Karpas-422 (cell line): ENCODE measurements at regions not wholly inside any gene's neighbourhood (a gene's known extent, or its start where the extent isn't known, plus 50 kb on each side); places are given as distances from the start of the nearest gene placed in this dataset.

Experiments used
- DNase-seq: peaks from one replicate; pipeline ENCODE4 v3.0.0-alpha.2; 2015
- H2AFZ ChIP-seq: fragments of 200-600 bp; sonication (generic); 2 replicates; pipeline ENCODE4 v1.6.1; 2014; ENCODE audit warnings: antibody characterized with exemption, low read length, mixed read lengths
- H3K27ac ChIP-seq: fragments of 200-600 bp; sonication (generic); 2 replicates; pipeline ENCODE4 v1.5.1; 2014; ENCODE audit warnings: mild to moderate bottlenecking, low read length, moderate library complexity
- H3K27me3 ChIP-seq: fragments of 200-600 bp; sonication (generic); 2 replicates; pipeline ENCODE4 v1.6.1; 2014; ENCODE audit warnings: low read length, mixed read lengths
- H3K36me3 ChIP-seq: fragments of 200-600 bp; sonication (generic); 2 replicates; pipeline ENCODE4 v1.6.1; 2014; ENCODE audit warnings: low read length, mixed read lengths; ENCODE audit not compliant: insufficient read depth
- H3K4me1 ChIP-seq: fragments of 200-600 bp; sonication (generic); 2 replicates; pipeline ENCODE4 v1.6.1; 2014; ENCODE audit warnings: mild to moderate bottlenecking, low read length, mixed read lengths
- H3K4me2 ChIP-seq: fragments of 200-600 bp; sonication (generic); 2 replicates; pipeline ENCODE4 v1.6.1; 2014; ENCODE audit warnings: low read length, low read depth, mild to moderate bottlenecking; ENCODE audit not compliant: poor library complexity, severe bottlenecking
- H3K4me3 ChIP-seq: fragments of 200-600 bp; sonication (generic); 2 replicates; pipeline ENCODE4 v1.5.1; 2014; ENCODE audit warnings: mild to moderate bottlenecking, antibody characterized with exemption, low read length, mixed read lengths
- H3K79me2 ChIP-seq: fragments of 200-600 bp; sonication (generic); 2 replicates; pipeline ENCODE4 v1.6.1; 2014; ENCODE audit warnings: mild to moderate bottlenecking, low read length, mixed read lengths
- H3K9ac ChIP-seq: fragments of 200-600 bp; sonication (generic); 2 replicates; pipeline ENCODE4 v1.6.0; 2014; ENCODE audit warnings: low read length
- H3K9me2 ChIP-seq: fragments of 200-600 bp; sonication (generic), shearing (Covaris generic); replicated peaks from 2 replicates; pipeline ENCODE4 v1.6.0; 2014; ENCODE audit warnings: mild to moderate bottlenecking, low read length, moderate library complexity; ENCODE audit not compliant: insufficient read depth
- H3K9me3 ChIP-seq: fragments of 300-700, 200-600 bp; sonication (generic); 2 replicates; pipeline ENCODE4 v1.6.1; 2014; ENCODE audit warnings: low read length, mixed read lengths
- H4K20me1 ChIP-seq: fragments of 200-600 bp; sonication (generic); 2 replicates; pipeline ENCODE4 v1.6.1; 2014; ENCODE audit warnings: mild to moderate bottlenecking, antibody characterized with exemption, low read length, low read depth; ENCODE audit not compliant: insufficient read depth

DNA sequence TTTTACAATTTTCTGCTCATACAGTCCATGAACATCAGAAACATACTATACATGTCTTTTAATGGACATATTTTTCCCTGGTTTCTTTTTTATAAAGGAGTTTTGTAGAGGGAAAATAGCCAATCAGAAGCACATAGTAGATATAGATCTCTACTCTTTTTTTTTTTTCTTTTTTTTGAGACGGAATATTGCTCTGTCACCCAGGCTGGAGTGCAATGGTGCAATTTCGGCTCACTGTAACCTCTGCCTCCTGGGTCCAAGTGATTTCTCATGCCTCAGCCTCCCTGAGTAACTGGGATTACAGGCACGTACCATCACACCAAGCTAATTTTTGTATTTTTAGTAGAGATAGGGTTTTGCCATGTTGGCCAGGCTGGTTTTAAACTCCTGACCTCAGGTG is 83.2 kb upstream of the MGAT5 start:
- Histone ChIP-seq H3K27me3 (no peaks in the 10 kb centered on the region), H3K4me3 (no peak overlapping the region), H4K20me1 (peaks cover 86% of the 10 kb centered on the region), H3K9me2 (no peaks in the 10 kb centered on the region), H3K4me2 (no peak overlapping the region), H3K9ac (no peak overlapping the region), H3K79me2 (no peaks in the 10 kb centered on the region), H3K4me1 (no peaks in the 10 kb centered on the region), H2AFZ (no peak overlapping the region), H3K36me3 (no peaks in the 10 kb centered on the region), H3K27ac (no peak overlapping the region), H3K9me3 (no peaks in the 10 kb centered on the region)
- no peak for DNase-seq

DNA sequence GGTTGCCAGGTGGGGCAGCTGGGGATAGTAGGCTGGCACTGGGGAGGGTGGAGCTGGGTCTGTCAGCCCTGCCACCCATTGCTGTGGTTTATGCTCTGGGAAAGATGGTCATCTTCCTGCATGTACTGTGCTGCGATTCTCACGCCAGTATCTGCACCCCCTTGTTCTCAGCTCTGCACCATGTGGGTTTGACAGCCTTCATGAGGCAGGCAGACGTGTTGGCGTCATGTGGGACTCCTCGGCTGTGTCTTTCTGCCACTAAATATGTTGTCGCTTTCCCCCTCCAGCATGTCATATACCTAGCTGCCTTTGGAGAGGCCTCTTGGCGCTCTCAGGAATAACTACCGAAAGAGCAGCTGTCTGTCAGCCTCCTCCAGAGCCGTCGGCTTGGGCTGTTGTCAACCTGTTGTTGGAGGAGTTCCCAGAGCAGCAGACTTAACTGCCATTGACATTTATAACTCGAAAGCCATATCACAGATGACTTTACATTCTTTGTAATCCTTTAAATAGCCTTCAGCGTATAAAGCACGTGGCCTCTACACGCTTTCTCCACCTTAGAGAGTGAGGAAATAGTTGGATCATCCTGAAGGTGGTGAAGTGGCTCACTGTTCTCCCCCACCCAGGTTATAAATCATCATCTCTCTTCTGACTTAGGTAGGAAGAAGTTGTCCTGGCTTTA is 80.4 kb upstream of the MGAT5 start:
- Histone ChIP-seq H4K20me1 (peaks cover 84% of the 10 kb centered on the region), H3K36me3 (no peaks in the 10 kb centered on the region), H3K4me1 (no peaks in the 10 kb centered on the region), H3K27me3 (no peaks in the 10 kb centered on the region), H2AFZ (no peak overlapping the region), H3K4me2 (no peak overlapping the region), H3K27ac (no peak overlapping the region), H3K79me2 (no peaks in the 10 kb centered on the region), H3K4me3 (no peak overlapping the region), H3K9me3 (no peaks in the 10 kb centered on the region), H3K9ac (no peak overlapping the region), H3K9me2 (no peaks in the 10 kb centered on the region)
- no peak for DNase-seq

DNA sequence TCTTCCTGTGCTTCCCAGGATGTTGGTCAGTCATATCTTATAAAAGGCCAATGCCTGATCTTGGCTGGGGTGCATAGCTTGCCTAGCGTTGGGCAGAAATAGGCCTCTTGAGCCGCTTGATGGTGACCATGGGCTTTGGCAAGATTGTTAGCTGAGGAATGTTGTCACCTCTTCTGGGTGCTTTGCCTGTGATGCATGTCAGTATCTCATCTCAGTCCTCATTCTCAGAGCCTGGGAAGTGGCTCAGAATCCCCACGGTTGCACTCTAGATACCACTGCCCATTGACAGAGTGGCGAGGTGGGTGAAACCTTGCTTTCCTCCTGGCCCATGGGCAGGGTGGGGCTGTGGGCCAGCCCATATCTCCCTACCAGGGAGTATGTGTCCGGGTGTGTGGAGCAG is 79.2 kb upstream of the MGAT5 start:
- Histone ChIP-seq H3K27ac (no peak overlapping the region), H3K9ac (no peak overlapping the region), H3K9me3 (no peaks in the 10 kb centered on the region), H3K9me2 (no peaks in the 10 kb centered on the region), H3K36me3 (no peaks in the 10 kb centered on the region), H3K4me1 (no peaks in the 10 kb centered on the region), H3K4me2 (no peak overlapping the region), H3K27me3 (no peaks in the 10 kb centered on the region), H3K79me2 (no peaks in the 10 kb centered on the region), H2AFZ (no peak overlapping the region), H4K20me1 (peaks cover 79% of the 10 kb centered on the region), H3K4me3 (no peak overlapping the region)
- no peak for DNase-seq

DNA sequence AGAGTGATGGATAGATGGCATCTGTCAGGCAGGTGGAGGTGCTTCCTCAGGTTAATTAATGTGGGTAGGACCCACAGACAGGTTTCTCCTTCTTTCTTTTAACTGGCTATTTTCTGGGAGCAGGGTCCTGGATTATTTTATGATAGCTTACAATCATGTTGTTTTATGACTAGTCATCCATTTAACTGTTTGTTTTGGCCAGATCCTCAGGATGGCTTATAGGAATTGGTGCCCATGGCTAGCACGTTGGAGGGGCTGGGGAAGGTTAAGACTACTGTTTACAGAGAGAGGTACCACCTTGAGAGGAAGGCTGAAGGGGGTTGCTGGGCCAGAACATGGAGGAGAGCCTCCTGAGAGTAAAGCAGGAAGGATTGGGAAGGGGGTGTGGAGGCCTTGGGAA is 78.0 kb upstream of the MGAT5 start:
- H3K4me2 ChIP-seq, result no peak overlapping the region
- H4K20me1 ChIP-seq, result peaks cover 69% of the 10 kb centered on the region
- no peaks in the 10 kb centered on the region for H3K9me3 ChIP-seq
- H3K9me2 ChIP-seq, result no peaks in the 10 kb centered on the region
- no peak overlapping the region for H3K27ac ChIP-seq
- no peak for DNase-seq
- H2AFZ ChIP-seq, result no peak overlapping the region
- no peaks in the 10 kb centered on the region for H3K36me3 ChIP-seq
- no peaks in the 10 kb centered on the region for H3K4me1 ChIP-seq
- H3K79me2 ChIP-seq, result no peaks in the 10 kb centered on the region
- H3K4me3 ChIP-seq, result no peak overlapping the region
- H3K27me3 ChIP-seq, result no peaks in the 10 kb centered on the region
- no peak overlapping the region for H3K9ac ChIP-seq

DNA sequence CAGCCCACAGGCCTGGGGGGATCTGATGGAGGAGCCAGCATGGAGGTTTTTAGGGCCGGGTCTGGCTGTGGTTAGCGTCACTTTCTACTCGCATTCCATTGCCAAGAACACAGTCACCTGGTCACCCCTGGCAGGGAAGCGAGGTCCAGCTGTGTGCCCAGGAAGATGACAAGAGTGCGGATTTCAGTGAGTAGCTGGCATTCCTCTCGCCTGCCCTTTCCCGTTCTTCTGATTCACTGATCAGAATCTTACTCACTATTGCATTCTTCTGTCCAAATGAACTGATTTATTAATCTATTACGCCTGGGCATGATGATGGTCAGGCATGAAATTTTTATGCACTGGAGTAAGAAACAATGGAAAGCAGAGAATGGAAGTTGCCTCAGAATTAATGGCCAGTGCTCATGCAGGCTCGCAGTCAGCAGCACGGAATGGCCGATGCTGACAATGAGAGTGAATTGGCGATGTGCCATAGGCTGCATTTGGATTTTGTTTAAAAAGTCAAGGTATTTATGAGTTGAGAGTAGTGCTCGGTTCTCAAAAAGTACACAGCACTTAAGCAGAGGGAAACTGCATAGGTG is 76.4 kb upstream of the MGAT5 start:
- Histone ChIP-seq H3K4me1 (no peaks in the 10 kb centered on the region), H2AFZ (no peak overlapping the region), H3K79me2 (no peaks in the 10 kb centered on the region), H3K27me3 (no peaks in the 10 kb centered on the region), H3K9me3 (no peaks in the 10 kb centered on the region), H4K20me1 (peaks cover 71% of the 10 kb centered on the region), H3K27ac (no peak overlapping the region), H3K36me3 (no peaks in the 10 kb centered on the region), H3K4me3 (no peak overlapping the region), H3K9ac (no peak overlapping the region), H3K4me2 (no peak overlapping the region), H3K9me2 (no peaks in the 10 kb centered on the region)
- no peak for DNase-seq

DNA sequence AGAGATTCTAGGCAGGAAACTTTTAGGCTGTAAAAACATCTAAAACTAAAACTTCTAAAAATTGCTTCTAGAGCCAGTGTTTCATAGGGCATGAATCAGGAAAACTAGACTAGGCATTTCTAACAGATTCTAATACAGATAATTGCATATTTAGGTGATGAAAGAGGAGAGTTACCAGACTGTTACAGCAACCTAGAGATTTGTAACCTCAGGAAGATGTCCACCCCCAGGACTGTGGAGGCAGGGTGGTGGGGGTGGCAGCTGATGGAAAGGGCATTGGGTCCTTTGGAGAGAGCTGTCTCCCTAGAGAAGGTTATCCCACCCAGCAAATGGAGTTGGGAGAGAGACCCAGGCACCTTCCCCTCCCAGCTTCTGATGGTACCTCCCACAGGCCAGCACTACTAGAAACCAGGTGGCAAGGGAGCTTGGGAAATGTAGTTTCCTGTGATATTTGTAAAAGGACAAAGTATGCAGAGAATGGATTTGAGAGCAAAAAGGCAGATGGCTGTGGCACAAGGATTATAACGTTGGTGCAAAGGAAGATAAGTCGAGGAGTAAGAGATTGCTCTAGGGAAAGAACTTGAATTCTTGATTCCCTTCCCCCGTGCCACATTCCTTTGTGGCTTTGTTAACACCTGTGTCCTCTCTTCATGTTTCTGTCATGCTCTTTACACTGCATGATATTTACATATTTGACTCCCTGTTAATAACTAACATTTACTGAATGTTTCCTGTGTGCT is 75.6 kb upstream of the MGAT5 start:
- Histone ChIP-seq H2AFZ (no peak overlapping the region), H3K27ac (no peak overlapping the region), H3K4me1 (no peaks in the 10 kb centered on the region), H3K4me3 (no peak overlapping the region), H3K79me2 (no peaks in the 10 kb centered on the region), H3K9me3 (no peaks in the 10 kb centered on the region), H3K27me3 (no peaks in the 10 kb centered on the region), H3K9me2 (no peaks in the 10 kb centered on the region), H3K36me3 (no peaks in the 10 kb centered on the region), H3K4me2 (no peak overlapping the region), H4K20me1 (peaks cover 66% of the 10 kb centered on the region), H3K9ac (no peak overlapping the region)
- DNase-seq, result no peak

DNA sequence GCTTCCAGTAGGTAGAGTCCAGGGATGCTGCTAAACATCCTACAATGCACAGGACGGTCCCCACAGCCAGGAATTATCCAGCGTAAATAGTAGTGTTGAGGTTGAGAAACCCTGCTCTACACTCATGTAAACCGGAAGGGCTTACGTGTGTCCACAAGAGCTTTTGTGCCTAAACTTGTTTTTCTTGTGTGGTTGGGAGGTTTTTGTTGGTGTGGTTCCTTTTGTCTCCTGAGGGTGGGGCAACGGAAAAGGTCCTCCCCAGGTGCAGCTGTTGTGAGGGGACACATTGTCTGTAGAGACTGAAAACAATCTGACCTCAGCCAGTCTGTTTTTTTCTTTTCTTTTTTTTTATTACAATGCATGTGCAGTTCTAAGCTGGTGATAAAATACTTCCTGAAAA is 72.7 kb upstream of the MGAT5 start:
- Histone ChIP-seq H3K36me3 (no peaks in the 10 kb centered on the region), H3K27me3 (no peaks in the 10 kb centered on the region), H3K9me3 (no peaks in the 10 kb centered on the region), H2AFZ (no peak overlapping the region), H3K9ac (no peak overlapping the region), H4K20me1 (peaks cover 59% of the 10 kb centered on the region), H3K4me1 (no peaks in the 10 kb centered on the region), H3K27ac (no peak overlapping the region), H3K9me2 (no peaks in the 10 kb centered on the region), H3K4me2 (no peak overlapping the region), H3K4me3 (no peak overlapping the region), H3K79me2 (no peaks in the 10 kb centered on the region)
- no peak for DNase-seq

DNA sequence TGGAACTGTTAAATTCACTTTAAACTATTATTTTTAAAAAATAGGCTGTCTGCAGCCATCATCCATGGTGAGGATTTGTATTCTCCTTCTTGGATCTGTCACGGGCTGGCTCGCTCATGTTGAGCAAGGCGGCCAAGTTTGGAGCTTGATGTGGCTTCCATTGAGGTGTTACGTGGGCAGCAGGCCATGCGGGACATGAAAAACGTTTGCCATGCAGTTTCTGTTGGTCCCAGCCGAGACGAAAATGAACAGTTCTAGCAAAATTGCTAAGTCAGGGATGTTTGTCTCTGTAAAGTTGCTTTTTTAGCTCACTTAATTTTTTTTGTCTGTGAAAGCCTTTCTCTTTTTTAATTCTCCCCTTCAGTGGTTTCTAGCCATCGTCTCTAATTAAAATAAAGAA is 70.2 kb upstream of the MGAT5 start:
- no peaks in the 10 kb centered on the region for H3K27me3 ChIP-seq
- no peak overlapping the region for H3K4me2 ChIP-seq
- DNase-seq, result no peak
- H3K27ac ChIP-seq, result no peak overlapping the region
- no peak overlapping the region for H3K9ac ChIP-seq
- H3K9me2 ChIP-seq, result no peaks in the 10 kb centered on the region
- no peaks in the 10 kb centered on the region for H3K36me3 ChIP-seq
- no peaks in the 10 kb centered on the region for H3K79me2 ChIP-seq
- no peaks in the 10 kb centered on the region for H3K9me3 ChIP-seq
- peaks cover 65% of the 10 kb centered on the region for H4K20me1 ChIP-seq
- H3K4me1 ChIP-seq, result no peaks in the 10 kb centered on the region
- H2AFZ ChIP-seq, result no peak overlapping the region
- no peak overlapping the region for H3K4me3 ChIP-seq
